GM10248 (cell line): ENCODE measurements at regions not wholly inside any gene's neighbourhood (a gene's known extent, or its start where the extent isn't known, plus 50 kb on each side); places are given as distances from the start of the nearest gene placed in this dataset.

Source experiments
- CTCF ChIA-PET: fragments of 300-600 bp; sonication (Branson Sonifier 250); formaldehyde crosslinking; extraction: SDS; loops from one replicate; lab custom pipeline; 2021; ENCODE audit warnings: antibody characterized with exemption; lab: Yijun Ruan, JAX
- POLR2A ChIA-PET: fragments of 350-650 bp; sonication (Branson Sonifier 250); formaldehyde crosslinking; extraction: SDS; loops from one replicate; lab custom pipeline; 2020; ENCODE audit warnings: antibody characterized with exemption; lab: Yijun Ruan, JAX
- DNase-seq: peaks from one replicate; pipeline ENCODE4 v3.0.0; 2012; ENCODE audit errors: extremely low spot score
- TF ChIP-seq, protein P1 (sequence below): IDR thresholded peaks from 2 replicates; pipeline ENCODE4 v1.5.1; 2012; ENCODE audit warnings: mild to moderate bottlenecking, low read depth; ENCODE audit errors: extremely low read depth, missing control alignments, control extremely low read depth

DNA sequence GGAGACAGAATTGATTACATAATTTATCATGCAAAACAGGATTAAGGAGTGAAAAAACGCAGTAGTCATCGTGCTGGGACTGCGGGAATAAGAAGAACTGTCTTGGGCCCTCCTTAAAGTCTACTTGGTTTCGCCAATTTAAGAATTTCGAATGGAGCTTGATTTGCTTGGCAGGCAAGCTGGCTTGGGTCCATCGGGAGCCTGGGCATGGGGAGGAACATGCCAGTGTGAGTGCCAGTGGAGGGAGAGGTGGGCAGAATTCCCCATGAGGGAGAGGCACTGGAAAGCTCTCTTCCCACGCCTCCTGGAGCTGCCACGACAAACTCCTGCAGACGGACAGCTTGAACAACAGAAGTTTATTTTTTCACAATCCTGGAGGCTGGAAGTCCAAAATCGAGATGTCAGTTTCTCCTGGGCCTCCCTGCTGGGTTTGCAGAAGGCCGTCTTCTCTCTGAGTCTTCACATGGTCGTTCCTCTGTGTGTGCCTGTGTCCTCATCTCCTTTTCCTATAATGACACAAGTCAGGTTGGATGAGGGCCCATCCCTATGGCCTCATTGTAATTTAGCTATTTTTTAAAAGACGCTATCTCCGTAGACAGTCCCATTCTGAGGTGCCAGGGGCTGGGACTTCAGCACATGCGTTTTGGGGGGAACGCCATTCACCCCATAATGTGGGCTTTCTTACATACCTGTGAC lies 528.7 kb upstream of the DPP6 start:
- DNase-seq, result no peak
- TF ChIP-seq, protein P1, sequence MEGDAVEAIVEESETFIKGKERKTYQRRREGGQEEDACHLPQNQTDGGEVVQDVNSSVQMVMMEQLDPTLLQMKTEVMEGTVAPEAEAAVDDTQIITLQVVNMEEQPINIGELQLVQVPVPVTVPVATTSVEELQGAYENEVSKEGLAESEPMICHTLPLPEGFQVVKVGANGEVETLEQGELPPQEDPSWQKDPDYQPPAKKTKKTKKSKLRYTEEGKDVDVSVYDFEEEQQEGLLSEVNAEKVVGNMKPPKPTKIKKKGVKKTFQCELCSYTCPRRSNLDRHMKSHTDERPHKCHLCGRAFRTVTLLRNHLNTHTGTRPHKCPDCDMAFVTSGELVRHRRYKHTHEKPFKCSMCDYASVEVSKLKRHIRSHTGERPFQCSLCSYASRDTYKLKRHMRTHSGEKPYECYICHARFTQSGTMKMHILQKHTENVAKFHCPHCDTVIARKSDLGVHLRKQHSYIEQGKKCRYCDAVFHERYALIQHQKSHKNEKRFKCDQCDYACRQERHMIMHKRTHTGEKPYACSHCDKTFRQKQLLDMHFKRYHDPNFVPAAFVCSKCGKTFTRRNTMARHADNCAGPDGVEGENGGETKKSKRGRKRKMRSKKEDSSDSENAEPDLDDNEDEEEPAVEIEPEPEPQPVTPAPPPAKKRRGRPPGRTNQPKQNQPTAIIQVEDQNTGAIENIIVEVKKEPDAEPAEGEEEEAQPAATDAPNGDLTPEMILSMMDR, result no peak
- CTCF ChIA-PET, result interaction anchor here (1.5 kb wide), 1 partner anchor 11 kb away, joined by 3 read pairs; no protein-coding TSS in a partner anchor
- POLR2A ChIA-PET, result no interaction called here

DNA sequence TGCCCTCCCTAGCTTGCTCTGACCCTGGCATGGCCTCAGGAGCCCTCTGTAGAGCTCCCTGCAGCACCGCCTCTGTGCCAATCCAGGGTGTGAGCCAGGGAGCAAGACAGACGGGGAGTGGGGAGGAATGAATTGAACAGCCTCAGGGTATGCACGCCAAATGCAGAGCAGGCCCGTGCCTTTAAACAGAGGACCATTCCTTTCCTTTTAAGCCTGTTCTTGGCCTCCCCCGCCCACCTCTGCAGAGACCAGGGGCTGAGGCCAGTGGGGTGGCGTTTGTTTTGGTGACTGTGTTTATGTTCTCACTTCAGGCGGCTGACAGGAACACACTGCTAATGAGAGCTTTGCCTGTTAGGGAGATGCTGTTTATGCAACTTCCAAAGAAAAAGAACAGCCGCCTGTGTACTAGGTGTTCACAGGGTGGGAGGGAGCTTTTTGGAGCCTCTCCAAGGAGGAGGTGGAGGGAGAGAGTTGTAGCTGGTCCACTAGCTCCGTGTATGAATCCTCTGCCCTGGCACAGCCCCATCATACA lies 528.1 kb upstream of the DPP6 start:
- no peak for DNase-seq
- ChIA-PET POLR2A (no interaction called here), CTCF (interaction anchor here (1.5 kb wide), 1 partner anchor 10 kb away, joined by 3 read pairs; no protein-coding TSS in a partner anchor)
- TF ChIP-seq, protein P1, result no peak

DNA sequence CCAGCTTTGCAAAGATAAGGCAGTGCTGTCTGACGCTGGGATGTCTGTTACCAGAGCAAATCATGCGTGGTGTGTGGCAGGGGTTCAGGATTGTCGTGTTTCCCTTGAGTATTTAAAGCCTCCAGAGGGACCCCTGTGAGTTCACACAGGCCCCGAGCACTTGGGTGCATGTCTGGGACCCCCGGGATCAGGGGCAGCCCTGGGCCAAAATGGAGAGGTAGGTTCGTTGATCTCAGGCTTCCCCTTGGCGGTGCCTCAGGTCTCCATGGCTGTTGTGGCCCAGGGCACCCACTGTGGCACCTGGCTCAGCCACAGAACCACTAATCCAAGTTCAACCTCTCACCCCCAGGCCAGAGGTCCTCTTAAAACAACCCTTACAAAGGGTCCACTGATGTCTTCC lies 523.1 kb upstream of the DPP6 start:
- TF ChIP-seq, protein P1, result no peak
- no peak for DNase-seq
- ChIA-PET POLR2A (no interaction called here), CTCF (no interaction called here)

DNA sequence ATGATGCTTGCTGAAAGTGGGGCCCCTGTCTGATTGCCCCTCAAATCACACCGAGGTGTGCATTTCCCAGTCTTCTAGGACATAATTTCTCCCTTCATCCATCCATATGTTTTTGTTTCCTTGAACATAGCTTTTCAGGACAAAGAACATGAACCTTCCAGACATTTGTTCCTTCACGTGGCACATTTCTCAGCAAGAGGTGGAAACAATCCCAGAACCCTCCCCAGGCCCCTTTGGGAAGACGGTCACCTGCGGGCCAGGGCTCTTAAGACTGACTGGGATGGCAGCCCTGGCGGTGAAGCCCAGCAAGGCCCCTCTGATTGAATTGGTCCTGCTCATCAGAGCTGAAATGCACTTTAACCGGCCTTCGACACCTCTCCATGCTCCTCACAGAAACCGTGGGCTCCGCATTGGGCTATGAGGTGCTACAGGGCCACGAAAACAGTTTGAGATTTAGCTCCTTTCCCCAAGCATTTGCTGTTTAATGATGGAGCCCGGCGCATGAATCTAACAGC lies 522.5 kb upstream of the DPP6 start:
- POLR2A ChIA-PET, result no interaction called here
- no peak for DNase-seq
- TF ChIP-seq, protein P1, result no peak
- CTCF ChIA-PET, result no interaction called here

DNA sequence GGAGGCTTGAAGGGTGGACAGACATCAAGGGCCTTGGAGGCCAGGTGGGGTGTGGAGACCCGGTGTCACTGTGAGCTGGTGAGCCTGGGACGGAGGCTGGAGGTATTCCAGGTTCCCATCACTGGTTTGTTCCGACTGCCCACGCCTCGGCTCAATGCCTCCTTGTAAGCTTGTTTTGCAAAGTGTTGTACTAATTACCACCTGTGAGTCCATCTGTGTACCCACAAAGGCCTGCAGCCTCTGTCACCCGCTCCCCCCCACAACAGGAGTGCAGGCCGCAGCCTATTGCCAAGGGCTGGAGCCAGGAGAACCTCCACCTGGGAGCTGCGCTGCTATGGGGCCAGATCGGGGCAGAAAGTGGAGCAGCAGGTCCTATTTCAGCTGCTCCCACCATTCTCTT lies 521.8 kb upstream of the DPP6 start:
- CTCF ChIA-PET, result no interaction called here
- TF ChIP-seq, protein P1, result no peak
- POLR2A ChIA-PET, result no interaction called here
- no peak for DNase-seq

DNA sequence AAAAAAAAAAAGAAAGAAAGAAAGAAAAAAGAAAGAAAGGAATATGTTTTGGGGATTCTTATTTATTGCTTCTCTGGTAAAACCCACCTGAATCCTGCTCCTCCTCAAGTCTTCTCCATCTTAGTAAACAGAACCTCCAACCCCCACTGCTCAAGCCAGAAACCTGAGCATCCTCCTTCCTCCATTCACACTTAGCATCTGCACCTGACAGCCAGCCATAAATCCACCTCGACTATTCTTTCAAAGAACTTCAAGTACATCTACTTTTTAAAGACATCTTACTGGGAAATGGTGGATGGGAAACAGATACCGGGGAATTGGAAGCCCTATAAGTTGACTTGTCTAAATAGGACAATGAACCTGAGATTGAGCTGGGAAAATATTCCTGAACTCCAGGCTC lies 519.9 kb upstream of the DPP6 start:
- TF ChIP-seq, protein P1, result no peak
- ChIA-PET POLR2A (no interaction called here), CTCF (interaction anchor here (1.0 to 1.9 kb wide), 2 partner anchors 11 to 17 kb away, joined by 3 to 5 read pairs; no protein-coding TSS in a partner anchor)
- DNase-seq, result no peak
